ENCODE measurements at regions not wholly inside any gene's neighbourhood (a gene's known extent, or its start where the extent isn't known, plus 50 kb on each side); places are given as distances from the start of the nearest gene placed in this dataset.

GRCh38 chr2:111704246-111704645 is 179.7 kb downstream of the ANAPC1 start:
- DNase-seq, result no peak

- no peak for DNase-seq
These were observed 178.8 kb downstream of the ANAPC1 start for GRCh38 chr2:111705239-111705638.

- DNase-seq, result peak; percentile 42
These were observed 178.2 kb downstream of the ANAPC1 start for GRCh38 chr2:111705711-111706336.

GRCh38 chr2:111706481-111707001 is 177.5 kb downstream of the ANAPC1 start:
- no peak for DNase-seq

- no peak for DNase-seq
These were observed 176.3 kb downstream of the ANAPC1 start for GRCh38 chr2:111707700-111708099.

GRCh38 chr2:111708476-111709180 is 175.4 kb downstream of the ANAPC1 start:
- DNase-seq, result no peak

- no peak for DNase-seq
These were observed 174.7 kb downstream of the ANAPC1 start for GRCh38 chr2:111709321-111709720.

GRCh38 chr2:111710085-111710484 is 173.9 kb downstream of the ANAPC1 start:
- no peak for DNase-seq

- DNase-seq, result no peak
These were observed 173.4 kb downstream of the ANAPC1 start for GRCh38 chr2:111710613-111711012.

GRCh38 chr2:111711270-111711669 is 172.7 kb downstream of the ANAPC1 start:
- no peak for DNase-seq

- DNase-seq, result no peak
These were observed 171.6 kb downstream of the ANAPC1 start for GRCh38 chr2:111712361-111712760.

- DNase-seq, result no peak
These were observed 171.0 kb downstream of the ANAPC1 start for GRCh38 chr2:111712940-111713515.

- no peak for DNase-seq
These were observed 167.7 kb downstream of the ANAPC1 start for GRCh38 chr2:111715987-111716904.

GRCh38 chr2:111716905-111717775 is 166.9 kb downstream of the ANAPC1 start:
- DNase-seq, result no peak
